Neural cell (in vitro differentiated cells): ENCODE measurements at regions not wholly inside any gene's neighbourhood (a gene's known extent, or its start where the extent isn't known, plus 50 kb on each side); places are given as distances from the start of the nearest gene placed in this dataset.

ENCODE experiments used
- H2AFZ ChIP-seq: fragments of 200-600, 300-800 bp; sonication (generic), shearing (Covaris generic); 2 replicates; pipeline ENCODE4 v1.6.0; 2014; ENCODE audit warnings: low read depth, mild to moderate bottlenecking, antibody characterized with exemption, low read length, moderate library complexity
- H3F3A ChIP-seq: fragments of 200-600 bp; shearing (Covaris generic); 2 replicates; pipeline ENCODE4 v1.6.1; 2016; ENCODE audit warnings: mild to moderate bottlenecking, moderate library complexity, mixed read lengths, antibody characterized with exemption, low read length; ENCODE audit not compliant: insufficient read depth, poor library complexity, severe bottlenecking
- H3K27ac ChIP-seq: fragments of 200-600, 300-800 bp; sonication (generic), shearing (Covaris generic); 2 replicates; pipeline ENCODE4 v1.5.1; 2014; ENCODE audit warnings: mild to moderate bottlenecking, low read length, moderate library complexity
- H3K27me3 ChIP-seq: fragments of 300-800, 200-600 bp; sonication (generic), shearing (Covaris generic); 2 replicates; pipeline ENCODE4 v1.6.0; 2014; ENCODE audit warnings: mild to moderate bottlenecking, low read depth, low read length, moderate library complexity; ENCODE audit not compliant: insufficient read depth
- H3K36me3 ChIP-seq: fragments of 300-800, 200-600 bp; sonication (generic), shearing (Covaris generic); 2 replicates; pipeline ENCODE4 v1.5.1; 2014; ENCODE audit warnings: mild to moderate bottlenecking, antibody characterized with exemption, low read length, moderate library complexity; ENCODE audit not compliant: insufficient read depth
- H3K4me2 ChIP-seq: fragments of 300-800, 200-600 bp; sonication (generic), shearing (Covaris generic); 2 replicates; pipeline ENCODE4 v1.6.0; 2014; ENCODE audit warnings: mild to moderate bottlenecking, low read length
- H3K4me3 ChIP-seq: fragments of 300-800, 200-600 bp; sonication (generic), shearing (Covaris generic); 2 replicates; pipeline ENCODE4 v1.5.1; 2014; ENCODE audit warnings: mild to moderate bottlenecking, low read length, moderate library complexity
- H3K79me2 ChIP-seq: fragments of 200-600 bp; shearing (Covaris generic); replicated peaks from 2 replicates; pipeline ENCODE4 v1.6.0; 2014; ENCODE audit warnings: mild to moderate bottlenecking, low read length, moderate library complexity; ENCODE audit not compliant: insufficient read depth
- H3K9ac ChIP-seq: fragments of 300-800, 200-600 bp; sonication (generic), shearing (Covaris generic); 2 replicates; pipeline ENCODE4 v1.6.1; 2016; ENCODE audit warnings: mild to moderate bottlenecking, low read length, mixed read lengths
- H3K9me2 ChIP-seq: fragments of 200-600 bp; shearing (Covaris generic); 2 replicates; pipeline ENCODE4 v1.6.1; 2016; ENCODE audit warnings: mild to moderate bottlenecking, low read length, mixed read lengths; ENCODE audit not compliant: insufficient read depth
- H3K9me3 ChIP-seq: fragments of 200-600, 300-800 bp; sonication (generic), shearing (Covaris generic); 2 replicates; pipeline ENCODE4 v1.6.1; 2016; ENCODE audit warnings: mild to moderate bottlenecking, mixed run types, low read length, moderate library complexity, mixed read lengths
- H4K20me1 ChIP-seq: fragments of 200-600 bp; shearing (Covaris generic); 2 replicates; pipeline ENCODE4 v1.6.1; 2016; ENCODE audit warnings: mild to moderate bottlenecking, mixed run types; ENCODE audit not compliant: insufficient read depth
- EP300 ChIP-seq: fragments of 450-650 bp; conservative IDR thresholded peaks from 2 replicates; pipeline ENCODE4 v1.6.1; 2014; ENCODE audit warnings: antibody characterized with exemption, mild to moderate bottlenecking, moderate library complexity; ENCODE audit not compliant: poor library complexity, severe bottlenecking
- EZH2 ChIP-seq: fragments of 200-600, 300-800 bp; shearing (Covaris generic), sonication (generic); IDR thresholded peaks from 2 replicates; pipeline ENCODE4 v1.6.1; 2014; ENCODE audit warnings: antibody characterized with exemption, low read length, borderline replicate concordance, mild to moderate bottlenecking; ENCODE audit not compliant: insufficient read depth, poor library complexity, severe bottlenecking
- MXI1 ChIP-seq: fragments of 450-650 bp; conservative IDR thresholded peaks from 2 replicates; pipeline ENCODE4 v1.6.1; 2014; ENCODE audit warnings: antibody characterized with exemption, mild to moderate bottlenecking; ENCODE audit not compliant: poor library complexity, severe bottlenecking
- POLR2AphosphoS5 ChIP-seq: IDR thresholded peaks from 2 replicates; pipeline ENCODE4 v1.6.1; 2012
- RAD21 ChIP-seq: fragments of 450-650 bp; conservative IDR thresholded peaks from 2 replicates; pipeline ENCODE4 v1.6.1; 2014; ENCODE audit warnings: antibody characterized with exemption, mild to moderate bottlenecking, moderate library complexity
- SMC3 ChIP-seq: fragments of 450-650 bp; conservative IDR thresholded peaks from 2 replicates; pipeline ENCODE4 v1.6.1; 2014; ENCODE audit warnings: antibody characterized with exemption, mild to moderate bottlenecking, moderate library complexity; ENCODE audit not compliant: poor library complexity
- TAF1 ChIP-seq: IDR thresholded peaks from 2 replicates; pipeline ENCODE4 v1.6.1; 2012; ENCODE audit warnings: low read depth
- TF ChIP-seq, protein P1 (sequence below): IDR thresholded peaks from 2 replicates; pipeline ENCODE4 v1.6.1; 2012; ENCODE audit warnings: borderline replicate concordance
- TF ChIP-seq, protein P2 (sequence below): fragments of 450-650 bp; IDR thresholded peaks from 2 replicates; pipeline ENCODE4 v1.5.1; 2014; ENCODE audit warnings: antibody characterized with exemption, mild to moderate bottlenecking, moderate library complexity; ENCODE audit not compliant: poor library complexity, severe bottlenecking

DNA sequence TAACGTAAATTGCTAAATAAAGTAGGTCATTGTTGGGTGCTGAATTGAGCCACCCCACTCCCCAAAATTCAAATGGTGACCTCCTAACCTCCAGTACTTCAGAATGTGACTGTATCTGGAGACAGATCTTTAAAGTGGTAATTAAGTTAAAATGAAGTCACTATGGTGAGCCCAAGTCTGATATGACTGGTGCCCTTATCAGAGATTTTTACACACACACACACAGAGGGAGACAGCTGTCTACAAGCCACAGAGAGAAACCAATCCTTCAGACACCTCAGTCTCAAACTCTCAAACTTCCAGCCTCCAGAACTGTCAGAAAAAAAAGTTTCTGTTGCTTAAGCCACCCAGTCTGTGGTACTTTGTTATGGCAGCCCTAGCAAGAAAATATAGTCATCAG lies 879.2 kb upstream of the INTU start:
- no peaks in the 10 kb centered on the region for H3K9me3 ChIP-seq
- no peak overlapping the region for H2AFZ ChIP-seq

DNA sequence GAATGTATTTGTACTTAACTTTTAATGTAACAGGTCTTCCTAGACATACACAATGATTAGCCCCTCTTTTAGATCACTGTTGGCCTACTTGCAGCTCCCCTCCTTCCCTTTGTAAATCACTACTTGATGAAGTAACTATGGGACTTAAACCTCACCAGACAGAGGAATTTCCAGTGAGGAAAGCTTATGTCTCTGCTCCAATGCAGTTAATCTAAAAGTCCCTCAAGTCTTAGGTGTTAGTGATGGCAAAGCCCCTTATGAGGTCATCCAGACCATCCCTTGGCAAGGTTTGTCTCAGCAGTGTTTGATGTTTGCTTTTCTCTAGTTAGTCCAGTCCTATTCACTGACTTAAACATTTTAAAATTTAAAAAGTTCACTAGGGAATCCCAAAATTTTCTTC lies 877.3 kb upstream of the INTU start:
- Histone ChIP-seq H4K20me1 (no peaks in the 10 kb centered on the region), H3K9me2 (no peaks in the 10 kb centered on the region), H3K4me2 (no peak overlapping the region), H3K9ac (no peak overlapping the region), H3F3A (no peaks in the 10 kb centered on the region), H3K9me3 (no peaks in the 10 kb centered on the region), H3K27me3 (no peaks in the 10 kb centered on the region), H3K36me3 (no peaks in the 10 kb centered on the region), H3K79me2 (no peaks in the 10 kb centered on the region), H2AFZ (no peak overlapping the region), H3K4me3 (no peak overlapping the region), H3K27ac (no peak overlapping the region)
- no peak for TF ChIP-seq MXI1

More for the DNA sequence above, 879.2 kb upstream of the INTU start:
- Histone ChIP-seq H3K4me3 (no peak overlapping the region), H3K36me3 (no peaks in the 10 kb centered on the region), H3K27me3 (no peaks in the 10 kb centered on the region), H3K4me2 (no peak overlapping the region), H3K79me2 (no peaks in the 10 kb centered on the region), H3K9me2 (no peaks in the 10 kb centered on the region), H3K27ac (no peak overlapping the region), H4K20me1 (no peaks in the 10 kb centered on the region), H3K9ac (no peak overlapping the region), H3F3A (no peaks in the 10 kb centered on the region)
- TF ChIP-seq EP300 (no peak), MXI1 (no peak), POLR2AphosphoS5 (no peak), SMC3 (no peak), TAF1 (no peak), EZH2 (no peak), RAD21 (no peak)
- TF ChIP-seq, protein P1, sequence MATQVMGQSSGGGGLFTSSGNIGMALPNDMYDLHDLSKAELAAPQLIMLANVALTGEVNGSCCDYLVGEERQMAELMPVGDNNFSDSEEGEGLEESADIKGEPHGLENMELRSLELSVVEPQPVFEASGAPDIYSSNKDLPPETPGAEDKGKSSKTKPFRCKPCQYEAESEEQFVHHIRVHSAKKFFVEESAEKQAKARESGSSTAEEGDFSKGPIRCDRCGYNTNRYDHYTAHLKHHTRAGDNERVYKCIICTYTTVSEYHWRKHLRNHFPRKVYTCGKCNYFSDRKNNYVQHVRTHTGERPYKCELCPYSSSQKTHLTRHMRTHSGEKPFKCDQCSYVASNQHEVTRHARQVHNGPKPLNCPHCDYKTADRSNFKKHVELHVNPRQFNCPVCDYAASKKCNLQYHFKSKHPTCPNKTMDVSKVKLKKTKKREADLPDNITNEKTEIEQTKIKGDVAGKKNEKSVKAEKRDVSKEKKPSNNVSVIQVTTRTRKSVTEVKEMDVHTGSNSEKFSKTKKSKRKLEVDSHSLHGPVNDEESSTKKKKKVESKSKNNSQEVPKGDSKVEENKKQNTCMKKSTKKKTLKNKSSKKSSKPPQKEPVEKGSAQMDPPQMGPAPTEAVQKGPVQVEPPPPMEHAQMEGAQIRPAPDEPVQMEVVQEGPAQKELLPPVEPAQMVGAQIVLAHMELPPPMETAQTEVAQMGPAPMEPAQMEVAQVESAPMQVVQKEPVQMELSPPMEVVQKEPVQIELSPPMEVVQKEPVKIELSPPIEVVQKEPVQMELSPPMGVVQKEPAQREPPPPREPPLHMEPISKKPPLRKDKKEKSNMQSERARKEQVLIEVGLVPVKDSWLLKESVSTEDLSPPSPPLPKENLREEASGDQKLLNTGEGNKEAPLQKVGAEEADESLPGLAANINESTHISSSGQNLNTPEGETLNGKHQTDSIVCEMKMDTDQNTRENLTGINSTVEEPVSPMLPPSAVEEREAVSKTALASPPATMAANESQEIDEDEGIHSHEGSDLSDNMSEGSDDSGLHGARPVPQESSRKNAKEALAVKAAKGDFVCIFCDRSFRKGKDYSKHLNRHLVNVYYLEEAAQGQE = no peak
- TF ChIP-seq, protein P2, sequence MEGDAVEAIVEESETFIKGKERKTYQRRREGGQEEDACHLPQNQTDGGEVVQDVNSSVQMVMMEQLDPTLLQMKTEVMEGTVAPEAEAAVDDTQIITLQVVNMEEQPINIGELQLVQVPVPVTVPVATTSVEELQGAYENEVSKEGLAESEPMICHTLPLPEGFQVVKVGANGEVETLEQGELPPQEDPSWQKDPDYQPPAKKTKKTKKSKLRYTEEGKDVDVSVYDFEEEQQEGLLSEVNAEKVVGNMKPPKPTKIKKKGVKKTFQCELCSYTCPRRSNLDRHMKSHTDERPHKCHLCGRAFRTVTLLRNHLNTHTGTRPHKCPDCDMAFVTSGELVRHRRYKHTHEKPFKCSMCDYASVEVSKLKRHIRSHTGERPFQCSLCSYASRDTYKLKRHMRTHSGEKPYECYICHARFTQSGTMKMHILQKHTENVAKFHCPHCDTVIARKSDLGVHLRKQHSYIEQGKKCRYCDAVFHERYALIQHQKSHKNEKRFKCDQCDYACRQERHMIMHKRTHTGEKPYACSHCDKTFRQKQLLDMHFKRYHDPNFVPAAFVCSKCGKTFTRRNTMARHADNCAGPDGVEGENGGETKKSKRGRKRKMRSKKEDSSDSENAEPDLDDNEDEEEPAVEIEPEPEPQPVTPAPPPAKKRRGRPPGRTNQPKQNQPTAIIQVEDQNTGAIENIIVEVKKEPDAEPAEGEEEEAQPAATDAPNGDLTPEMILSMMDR = no peak
